ENCODE measurements at regions not wholly inside any gene's neighbourhood (a gene's known extent, or its start where the extent isn't known, plus 50 kb on each side); places are given as distances from the start of the nearest gene placed in this dataset.
"Not testable (repeated sequence)": the region's sequence is repeated elsewhere in the genome, so short reads cannot be mapped to it uniquely, and the experiment has no call there.

DNA sequence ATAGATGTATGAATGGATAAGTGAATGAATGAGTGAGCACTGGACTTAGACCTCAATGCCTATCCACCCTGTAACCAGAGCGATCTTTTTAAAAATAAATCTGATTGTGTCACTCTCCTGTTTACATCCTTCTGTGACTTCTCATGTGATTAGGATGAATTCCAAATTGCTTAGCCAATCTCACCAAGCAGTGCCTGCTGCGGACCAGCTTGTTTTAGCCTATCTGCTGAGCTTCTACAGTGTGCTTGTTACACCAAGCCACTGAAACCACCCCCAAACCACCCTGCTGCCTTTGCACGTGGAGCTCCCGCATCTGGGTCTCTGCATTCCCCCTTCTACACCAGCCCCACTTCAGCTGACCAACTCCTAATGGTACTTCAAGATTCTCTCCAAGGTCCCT lies 265.4 kb downstream of the EN1 start:
- TF ChIP-seq, protein P1, sequence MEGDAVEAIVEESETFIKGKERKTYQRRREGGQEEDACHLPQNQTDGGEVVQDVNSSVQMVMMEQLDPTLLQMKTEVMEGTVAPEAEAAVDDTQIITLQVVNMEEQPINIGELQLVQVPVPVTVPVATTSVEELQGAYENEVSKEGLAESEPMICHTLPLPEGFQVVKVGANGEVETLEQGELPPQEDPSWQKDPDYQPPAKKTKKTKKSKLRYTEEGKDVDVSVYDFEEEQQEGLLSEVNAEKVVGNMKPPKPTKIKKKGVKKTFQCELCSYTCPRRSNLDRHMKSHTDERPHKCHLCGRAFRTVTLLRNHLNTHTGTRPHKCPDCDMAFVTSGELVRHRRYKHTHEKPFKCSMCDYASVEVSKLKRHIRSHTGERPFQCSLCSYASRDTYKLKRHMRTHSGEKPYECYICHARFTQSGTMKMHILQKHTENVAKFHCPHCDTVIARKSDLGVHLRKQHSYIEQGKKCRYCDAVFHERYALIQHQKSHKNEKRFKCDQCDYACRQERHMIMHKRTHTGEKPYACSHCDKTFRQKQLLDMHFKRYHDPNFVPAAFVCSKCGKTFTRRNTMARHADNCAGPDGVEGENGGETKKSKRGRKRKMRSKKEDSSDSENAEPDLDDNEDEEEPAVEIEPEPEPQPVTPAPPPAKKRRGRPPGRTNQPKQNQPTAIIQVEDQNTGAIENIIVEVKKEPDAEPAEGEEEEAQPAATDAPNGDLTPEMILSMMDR (conservative IDR thresholded peaks at IDR 0.05; ENCODE audit: low read length) = no peak
- no peak overlapping the region for H3K4me3 ChIP-seq (ENCODE audit: low read length)
- DNase-seq (ENCODE audit: low read depth) = peak; percentile 31

DNA sequence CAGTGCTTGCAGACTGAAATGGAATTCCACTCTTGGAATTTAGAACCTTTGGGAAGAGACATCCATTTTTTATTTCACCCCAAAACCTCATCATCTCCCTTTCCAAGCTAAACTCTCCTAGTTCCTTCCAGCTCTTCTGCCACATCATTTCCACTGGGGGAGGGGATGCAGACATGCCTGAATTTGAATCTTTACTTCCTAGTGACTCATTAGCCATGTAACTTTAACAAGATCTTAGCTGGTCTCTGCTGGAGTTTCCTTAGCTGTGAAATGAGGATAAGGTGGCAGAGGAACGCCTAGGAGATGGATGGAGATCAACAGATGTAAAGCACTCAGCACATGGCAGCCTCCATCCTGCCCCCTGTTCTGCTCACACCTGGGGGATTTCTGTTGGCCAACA lies 266.8 kb downstream of the EN1 start:
- no peak overlapping the region for H3K4me3 ChIP-seq (ENCODE audit: low read length)
- TF ChIP-seq, protein P1 (conservative IDR thresholded peaks at IDR 0.05; ENCODE audit: low read length) = no peak
- DNase-seq (ENCODE audit: low read depth) = peak; percentile 45

DNA sequence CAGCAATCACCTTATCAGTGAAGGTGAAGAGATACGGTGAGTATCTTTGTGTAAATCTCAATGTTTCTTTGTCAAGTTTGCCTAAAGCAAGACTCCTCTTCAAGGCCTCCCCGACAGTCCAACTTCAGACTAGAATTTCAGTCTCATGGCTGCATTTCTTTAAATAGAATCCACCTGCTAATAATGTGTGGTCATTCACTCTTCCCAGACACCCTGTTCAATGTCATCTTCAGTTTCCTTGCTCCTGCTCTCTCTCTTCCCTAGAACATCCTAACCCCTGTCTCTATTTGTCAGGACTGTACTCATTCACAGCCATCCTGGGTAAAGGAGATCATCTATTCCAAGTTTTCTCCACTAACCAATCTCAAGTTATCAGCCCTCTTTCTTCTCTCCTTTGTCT lies 267.3 kb downstream of the EN1 start:
- TF ChIP-seq, protein P1 (conservative IDR thresholded peaks at IDR 0.05; ENCODE audit: low read length) = no peak
- DNase-seq (ENCODE audit: low read depth) = no peak
- no peak overlapping the region for H3K4me3 ChIP-seq (ENCODE audit: low read length)

- no peak overlapping the region for H3K4me3 ChIP-seq (ENCODE audit: low read length)
- DNase-seq (ENCODE audit: low read depth) = peak; percentile 84
- TF ChIP-seq, protein P1 (conservative IDR thresholded peaks at IDR 0.05; ENCODE audit: low read length) = no peak
Measured at GRCh38 chr2:118577202-118577601, 270.2 kb downstream of the EN1 start.

GRCh38 chr2:118576109-118576855 lies 271.2 kb downstream of the EN1 start:
- TF ChIP-seq, protein P1 (conservative IDR thresholded peaks at IDR 0.05; ENCODE audit: low read length) = no peak
- H3K4me3 ChIP-seq (ENCODE audit: low read length) = no peak overlapping the region
- DNase-seq (ENCODE audit: low read depth) = peak; percentile 79

- H3K4me3 ChIP-seq (ENCODE audit: low read length); DNase-seq (ENCODE audit: low read depth): not testable (repeated sequence)
Measured at GRCh38 chr2:118572380-118572779, 275.1 kb downstream of the EN1 start.

DNA sequence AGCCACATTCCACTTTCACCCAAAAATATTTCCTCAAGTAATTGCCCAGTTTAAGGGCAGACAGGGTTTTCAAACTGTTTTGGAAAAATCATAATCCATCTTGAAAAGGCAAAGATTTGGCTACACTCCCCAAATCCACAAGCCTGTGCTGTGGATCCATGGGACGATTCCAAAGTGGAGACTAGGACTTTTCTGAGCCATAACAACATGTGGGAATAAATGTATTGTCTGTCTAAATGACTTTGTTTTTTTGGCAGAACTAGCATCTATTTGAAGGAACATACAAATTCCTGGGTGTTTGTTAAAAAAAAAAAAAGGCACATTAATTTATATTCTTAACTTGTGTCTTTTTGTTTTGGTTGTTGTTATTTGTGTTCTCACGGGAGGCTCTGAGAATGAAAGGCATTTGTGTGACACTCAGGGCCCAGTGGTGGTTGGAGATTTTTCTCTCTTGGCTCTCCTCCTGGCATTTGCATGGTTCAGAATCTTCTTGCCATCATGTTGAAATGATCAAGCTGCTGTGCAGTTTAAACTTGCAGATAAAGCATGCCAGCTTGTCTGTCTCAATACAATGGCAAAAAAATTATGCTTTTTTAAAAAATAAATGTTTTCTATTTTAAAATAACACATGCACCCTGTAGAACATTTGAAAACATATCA lies 277.4 kb downstream of the EN1 start:
- DNase-seq (ENCODE audit: low read depth) = peak; percentile 93
- H3K4me3 ChIP-seq (ENCODE audit: low read length) = no peak overlapping the region
- TF ChIP-seq, protein P1 (conservative IDR thresholded peaks at IDR 0.05; ENCODE audit: low read length) = peak; percentile 43
